Activated CD4-positive, CD25-positive, alpha-beta regulatory T cell treated with anti-CD3 and anti-CD28 coated beads, Interleukin-2, amount 50 U/mL, for 24 hours (primary cell): ENCODE measurements at regions not wholly inside any gene's neighbourhood (a gene's known extent, or its start where the extent isn't known, plus 50 kb on each side); places are given as distances from the start of the nearest gene placed in this dataset.
"Not testable (repeated sequence)": the region's sequence is repeated elsewhere in the genome, so short reads cannot be mapped to it uniquely, and the experiment has no call there.

Experiments
- ATAC-seq, 2 donors: fragments of 150-1000 bp; cut with Tn5 transposase; one replicate each; pipeline ENCODE4 v1.10.0; 2021; ENCODE audit warnings: mild to moderate bottlenecking in 1 of 2, moderate library complexity in 1 of 2

DNA sequence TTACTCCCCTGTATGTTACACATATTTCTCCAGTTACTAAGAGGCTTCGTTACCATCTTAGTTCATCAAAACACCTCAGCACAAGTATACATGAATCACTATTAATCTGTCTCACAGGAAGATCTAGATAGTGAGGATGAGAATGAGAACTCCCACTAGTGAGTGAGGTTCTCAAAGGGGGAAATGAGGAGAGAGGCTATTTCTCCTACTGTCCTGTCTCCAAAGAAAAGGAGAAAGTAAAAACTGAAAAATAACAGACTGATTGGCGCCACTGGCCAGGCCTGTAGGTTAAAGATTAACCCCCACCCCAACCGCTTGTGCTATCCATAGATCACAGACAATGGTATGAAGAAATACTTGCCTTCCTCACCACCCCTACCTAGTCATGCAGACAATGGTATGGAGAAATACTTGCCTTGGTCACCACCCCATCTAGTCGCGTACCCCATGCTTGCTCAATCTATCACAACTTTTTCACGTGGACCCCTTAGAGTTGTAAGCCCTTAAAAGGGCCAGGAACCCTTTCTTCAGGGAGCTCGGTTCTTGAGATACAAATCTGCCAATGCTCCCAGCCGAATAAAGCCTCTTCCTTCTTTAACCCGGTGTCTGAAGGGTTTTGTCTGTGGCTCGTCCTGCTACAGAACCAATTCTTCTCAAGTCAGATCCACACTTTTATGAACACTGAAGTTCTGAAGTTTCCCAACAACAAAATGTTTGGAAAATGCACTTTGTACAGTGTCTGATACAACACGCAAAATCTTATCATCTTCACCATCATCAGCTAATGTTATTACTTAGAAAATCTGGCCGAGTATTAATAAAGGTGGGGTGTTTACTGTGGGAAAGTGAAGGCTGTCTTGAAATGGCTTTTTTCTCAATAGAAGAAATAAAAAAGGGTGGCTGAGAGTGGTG, 598.1 kb downstream of the UQCRFS1 start:
- no peak for ATAC-seq

DNA sequence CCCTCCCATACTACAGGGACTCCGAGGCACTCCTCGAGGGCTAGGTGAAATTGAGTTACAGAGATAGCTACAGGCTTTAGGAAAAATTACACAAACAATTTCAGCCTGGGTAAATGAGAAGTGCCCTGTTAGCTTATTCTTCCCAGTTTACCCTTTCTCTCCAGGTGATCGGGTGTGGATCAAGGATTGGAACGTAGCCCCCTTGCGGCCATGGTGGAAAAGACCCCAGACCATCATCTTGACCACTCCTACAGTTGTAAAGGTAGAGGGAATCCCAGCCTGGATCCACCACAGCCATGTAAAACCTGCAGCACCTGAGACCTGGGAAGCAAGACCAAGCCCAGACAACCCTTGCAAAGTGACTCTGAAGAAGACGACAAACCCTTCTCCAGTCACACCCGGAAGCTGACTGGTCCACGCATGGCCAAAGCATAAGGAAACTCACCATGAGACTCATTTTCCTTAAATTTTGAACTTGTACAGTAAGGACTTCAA, 600.6 kb downstream of the UQCRFS1 start:
- no peak for ATAC-seq

DNA sequence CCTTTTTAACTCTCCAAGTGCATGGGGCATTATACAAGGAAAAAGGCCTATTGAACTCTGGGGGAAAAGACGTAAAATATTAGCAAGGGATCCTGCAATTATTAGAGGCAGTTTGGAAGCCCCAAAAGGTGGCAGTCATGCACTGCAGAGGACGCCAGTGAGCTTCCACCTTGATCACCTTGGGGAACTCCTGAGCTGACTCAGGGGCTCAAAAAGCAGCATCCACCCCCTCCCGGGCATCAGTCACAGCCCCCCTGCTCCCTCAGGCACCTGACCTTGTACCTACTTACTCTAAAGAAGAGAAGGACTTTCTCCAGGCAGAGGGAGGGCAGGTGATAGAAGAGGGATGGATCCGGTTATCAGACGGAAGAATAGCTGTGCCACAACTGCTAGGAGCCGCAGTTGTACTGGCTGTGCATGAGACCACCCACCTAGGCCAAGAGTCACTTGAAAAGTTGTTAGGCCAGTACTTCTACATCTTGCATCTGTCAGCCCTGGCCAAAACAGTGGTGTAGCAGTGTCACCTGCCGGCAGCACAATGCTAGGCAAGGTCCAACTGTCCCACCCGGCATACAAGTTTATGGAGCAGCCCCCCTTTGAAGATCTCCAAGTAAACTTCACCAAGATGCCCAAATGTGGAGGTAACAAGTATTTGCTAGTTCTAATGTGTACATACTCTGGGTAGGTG, 601.6 kb downstream of the UQCRFS1 start:
- ATAC-seq: not testable (repeated sequence)

DNA sequence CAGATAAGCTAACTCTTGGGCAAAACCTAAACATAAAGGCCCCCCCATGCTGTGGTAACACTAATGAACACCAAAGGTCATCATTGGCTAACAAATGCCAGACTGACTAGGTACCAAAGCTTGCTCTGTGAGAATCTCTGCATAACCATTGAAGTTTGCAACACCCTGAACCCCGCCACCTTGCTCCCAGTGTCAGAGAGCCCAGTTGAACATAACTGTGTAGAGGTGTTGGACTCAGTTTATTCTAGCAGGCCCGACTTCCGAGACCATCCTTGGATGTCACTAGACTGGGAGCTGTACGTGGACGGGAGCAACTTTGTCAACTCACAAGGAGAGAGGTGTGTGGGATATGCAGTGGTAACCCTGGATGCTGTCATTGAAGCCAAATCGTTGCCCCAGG, 602.2 kb downstream of the UQCRFS1 start:
- ATAC-seq: no peak

DNA sequence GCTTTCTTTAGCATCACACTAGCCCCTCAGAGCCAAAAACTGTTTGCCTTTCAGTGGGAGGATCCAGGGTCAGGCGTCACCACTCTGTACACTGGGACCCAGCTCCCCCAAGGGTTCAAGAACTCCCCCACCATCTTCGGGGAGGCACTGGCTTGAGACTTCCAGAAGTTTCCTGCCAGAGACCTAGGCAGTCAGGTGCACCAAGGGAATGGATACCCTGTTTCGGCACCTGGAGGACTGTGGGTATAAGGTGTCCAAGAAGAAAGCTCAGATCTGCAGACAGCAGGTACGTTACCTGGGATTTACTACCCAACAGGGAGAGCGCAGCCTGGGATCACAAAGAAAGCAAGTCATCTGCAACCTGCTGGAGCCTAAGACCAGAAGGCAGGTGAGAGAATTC, 603.0 kb downstream of the UQCRFS1 start:
- ATAC-seq: no peak

DNA sequence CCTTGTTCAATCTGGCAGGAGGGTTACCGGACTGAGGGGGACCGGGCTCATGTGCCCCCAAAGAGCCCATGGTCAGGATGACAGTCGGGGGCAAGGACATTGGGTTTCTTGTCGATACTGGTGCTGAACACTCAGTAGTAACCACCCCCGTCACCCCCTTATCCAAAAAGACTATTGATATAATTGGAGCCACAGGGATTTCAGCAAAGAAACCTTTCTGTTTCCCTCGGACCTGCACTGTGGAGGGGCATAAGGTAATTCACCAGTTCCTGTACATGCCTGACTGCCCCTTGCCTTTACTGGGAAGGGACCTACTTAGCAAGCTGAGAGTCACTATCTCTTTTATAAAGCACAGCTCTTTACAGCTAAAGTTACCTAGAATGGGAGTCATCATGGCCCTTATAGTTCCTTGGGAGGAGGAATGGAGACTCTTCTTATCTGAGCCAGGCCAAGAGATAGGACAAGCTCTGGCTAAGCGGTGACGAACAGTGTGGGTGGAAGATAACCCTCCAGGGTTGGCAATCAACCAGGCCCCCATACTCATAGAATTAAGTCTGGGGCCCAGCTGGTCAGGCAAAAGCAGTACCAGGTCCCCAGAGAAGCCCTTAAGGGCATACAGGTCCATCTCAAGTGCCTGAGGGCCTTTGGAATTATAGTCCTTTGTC, 603.7 kb downstream of the UQCRFS1 start:
- ATAC-seq: no peak

DNA sequence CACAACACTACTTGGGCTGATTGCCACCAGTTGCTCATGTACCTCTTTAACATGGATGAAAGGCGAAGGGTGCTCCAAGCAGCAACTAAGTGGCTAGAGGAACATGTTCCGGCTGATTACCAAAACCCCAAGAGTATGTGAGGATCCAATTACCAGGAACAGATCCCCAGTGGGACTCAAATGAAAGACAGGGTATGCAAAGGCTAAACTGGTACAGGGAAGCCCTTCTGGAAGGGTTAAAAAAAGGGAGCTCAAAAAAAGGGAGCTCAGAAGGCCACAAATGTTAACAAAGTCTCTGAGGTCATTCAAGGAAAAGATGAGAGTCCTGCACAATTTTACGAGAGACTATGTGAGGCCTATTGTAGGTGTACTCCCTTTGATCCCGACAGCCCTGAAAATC, 604.7 kb downstream of the UQCRFS1 start:
- ATAC-seq: no peak

DNA sequence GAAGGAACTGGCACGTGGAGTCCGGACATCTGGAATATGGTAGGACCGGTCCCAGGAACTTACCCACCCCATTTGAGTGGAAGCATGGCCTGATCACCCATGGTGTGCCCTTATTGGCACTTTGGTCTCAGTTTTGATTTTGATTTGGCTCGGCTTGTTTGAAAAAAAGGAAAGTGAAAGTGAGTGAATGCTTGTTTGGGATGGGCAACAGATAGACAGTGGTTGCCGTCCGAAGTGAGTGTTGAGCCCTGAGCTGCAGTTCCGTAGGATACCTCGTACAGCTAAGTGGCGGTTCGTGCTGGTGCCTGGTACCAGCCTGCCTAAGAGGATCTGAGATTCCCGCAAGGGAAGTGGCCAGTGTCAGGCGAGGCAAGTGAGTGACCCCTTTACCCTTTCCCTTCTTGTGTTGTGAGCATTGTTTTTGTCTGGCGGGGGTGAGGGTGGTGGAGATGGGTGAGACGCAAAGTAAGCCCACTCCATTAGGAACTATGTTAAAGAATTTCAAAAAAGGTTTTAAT, 605.8 kb downstream of the UQCRFS1 start:
- ATAC-seq: no peak

DNA sequence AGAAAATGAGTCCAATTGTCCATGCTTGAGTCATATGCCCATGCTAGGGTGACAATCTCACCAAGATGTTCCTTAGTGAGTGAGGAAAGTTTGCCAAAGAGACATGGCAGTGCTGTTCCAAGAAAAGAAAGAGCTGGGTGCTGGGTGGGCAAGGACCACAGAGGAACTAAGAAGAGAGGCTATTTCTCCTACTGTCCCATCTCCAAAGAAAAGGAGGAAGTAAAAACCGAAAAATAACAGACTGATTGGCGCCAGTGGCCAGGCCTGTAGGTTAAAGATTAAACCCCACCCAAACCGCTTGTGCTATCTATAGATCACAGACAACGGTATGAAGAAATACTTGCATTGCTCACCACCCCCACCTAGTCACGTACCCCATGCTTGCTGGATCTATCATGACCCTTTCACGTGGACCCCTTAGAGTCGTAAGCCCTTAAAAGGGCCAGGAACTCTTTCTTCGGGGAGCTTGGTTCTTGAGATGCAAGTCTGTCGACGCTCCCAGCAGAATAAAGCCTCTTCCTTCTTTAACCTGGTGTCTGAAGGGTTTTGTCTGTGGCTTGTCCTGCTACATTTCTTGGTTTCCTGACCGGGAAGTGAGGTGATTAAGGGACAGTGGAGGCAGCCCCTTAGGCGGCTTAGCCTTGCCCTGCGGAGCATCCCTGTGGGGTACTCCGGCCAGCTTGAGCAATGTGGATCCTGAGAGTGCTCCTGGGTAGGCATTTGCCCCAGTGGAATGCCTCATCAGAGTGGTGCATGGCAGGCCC, 606.5 kb downstream of the UQCRFS1 start:
- no peak for ATAC-seq

DNA sequence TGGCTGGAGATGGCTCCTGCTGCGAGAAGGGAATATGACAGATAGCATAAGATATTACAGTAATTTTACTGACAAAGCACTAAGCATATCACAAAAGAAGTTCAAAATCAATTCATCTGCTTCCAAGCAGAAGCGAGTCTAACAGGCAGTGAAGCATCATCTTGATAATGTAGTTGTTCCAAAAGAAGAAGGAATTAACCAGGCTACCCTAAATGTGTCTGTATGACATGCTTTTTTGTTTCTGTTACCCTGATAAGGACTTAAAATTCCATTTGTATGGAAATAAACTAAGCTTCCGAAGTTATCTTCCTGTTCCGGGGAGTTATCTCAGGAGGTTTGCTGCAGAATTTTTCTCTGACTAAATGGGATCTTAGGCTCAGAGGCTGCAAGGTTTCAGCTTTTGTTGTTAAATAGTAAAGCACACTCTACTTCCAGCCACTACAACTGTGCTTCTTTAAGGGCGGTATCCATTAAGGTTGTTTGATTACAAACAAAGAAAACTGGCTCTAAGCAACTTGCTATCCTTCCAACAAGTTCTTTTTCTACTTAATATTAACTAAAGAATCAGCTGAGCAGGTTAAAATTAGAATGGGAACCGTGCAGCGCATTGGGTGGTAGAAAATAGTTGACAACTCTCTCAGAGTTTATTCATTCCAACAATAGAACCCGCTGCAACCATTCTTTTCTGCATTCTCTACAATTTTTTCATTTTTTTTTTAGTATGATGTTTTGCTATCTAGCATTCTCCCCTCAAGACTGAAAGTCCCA, 607.3 kb downstream of the UQCRFS1 start:
- ATAC-seq: no peak

DNA sequence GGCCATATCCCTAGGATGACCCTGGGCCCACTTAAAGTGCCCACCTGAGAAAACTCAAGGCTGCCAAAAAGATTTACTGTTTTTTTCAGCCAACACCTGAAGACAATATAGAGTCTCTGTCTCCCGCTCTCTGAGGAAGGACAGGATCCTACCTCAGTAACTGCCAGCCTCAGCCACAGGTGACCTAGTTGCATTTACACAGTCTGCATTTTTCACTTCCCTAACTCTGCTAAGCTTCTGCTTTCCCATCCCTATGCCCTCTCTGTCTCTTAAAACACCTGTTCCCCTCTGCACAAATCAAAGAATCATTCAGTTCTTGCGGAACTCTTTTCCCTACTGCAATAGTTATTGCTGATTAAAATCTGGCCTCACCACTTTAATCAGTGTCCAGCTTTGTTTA, 609.5 kb downstream of the UQCRFS1 start:
- ATAC-seq: no peak

DNA sequence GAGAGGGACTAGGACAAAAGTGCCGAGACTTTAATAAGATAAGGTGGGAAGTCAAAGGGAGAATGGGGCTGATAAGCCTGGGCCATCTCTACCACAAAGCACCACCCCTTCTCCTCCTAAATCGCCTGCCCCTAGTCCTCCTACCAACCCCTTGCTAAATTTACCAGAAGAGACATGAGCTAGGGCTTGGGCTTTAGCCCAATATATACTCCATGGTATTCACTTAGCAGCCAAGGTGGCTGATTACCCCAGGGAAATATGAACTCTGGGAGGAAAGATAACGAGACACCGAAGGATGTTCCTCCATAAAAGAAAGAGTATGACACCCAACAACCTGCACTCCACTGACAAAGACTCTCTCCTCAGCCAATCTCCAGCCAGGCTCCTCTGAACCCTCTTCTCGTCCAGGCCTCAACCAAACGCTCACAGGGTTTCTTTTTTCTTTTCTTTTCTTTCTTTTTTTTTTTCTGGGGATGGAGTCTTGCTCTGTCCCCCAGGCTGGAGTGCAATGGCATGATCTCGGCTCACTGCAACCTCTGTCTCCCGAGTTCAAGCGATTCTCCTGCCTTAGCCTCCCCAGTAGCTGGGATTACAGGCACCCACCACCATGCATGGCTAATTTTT, 610.2 kb downstream of the UQCRFS1 start:
- ATAC-seq: no peak

DNA sequence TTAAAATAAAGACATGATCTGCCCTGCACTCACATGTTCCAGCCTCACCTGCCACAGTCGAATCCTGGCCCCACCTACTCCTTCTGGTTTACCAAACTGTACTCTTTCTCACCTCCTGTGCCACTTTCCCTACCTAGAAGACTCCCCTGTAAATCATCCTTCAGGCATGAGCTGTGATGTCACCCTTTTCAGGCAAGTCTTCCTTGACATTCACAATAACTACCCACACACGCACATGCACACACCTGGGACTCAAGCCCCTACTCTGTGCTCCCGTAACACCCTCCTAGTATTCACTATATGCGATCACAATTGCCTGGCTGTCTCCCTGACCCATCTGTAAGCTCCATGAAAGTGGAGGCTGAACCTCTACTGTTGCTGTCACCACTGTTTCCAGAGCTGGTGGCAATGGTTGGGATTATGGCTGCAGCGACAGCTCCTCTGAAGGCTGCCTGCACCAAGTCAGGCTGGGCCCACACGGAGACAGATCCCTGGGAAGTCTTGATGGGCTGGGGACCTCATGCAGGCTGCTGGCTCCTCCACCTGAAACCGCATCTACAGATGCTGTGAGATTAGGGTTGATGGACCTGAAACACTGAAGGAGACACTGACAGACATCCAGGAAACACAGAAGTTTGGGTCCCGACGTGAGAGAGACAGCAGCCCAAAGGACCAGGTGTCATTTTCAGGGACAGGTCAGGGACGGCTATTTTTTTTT, 611.1 kb downstream of the UQCRFS1 start:
- ATAC-seq: no peak

DNA sequence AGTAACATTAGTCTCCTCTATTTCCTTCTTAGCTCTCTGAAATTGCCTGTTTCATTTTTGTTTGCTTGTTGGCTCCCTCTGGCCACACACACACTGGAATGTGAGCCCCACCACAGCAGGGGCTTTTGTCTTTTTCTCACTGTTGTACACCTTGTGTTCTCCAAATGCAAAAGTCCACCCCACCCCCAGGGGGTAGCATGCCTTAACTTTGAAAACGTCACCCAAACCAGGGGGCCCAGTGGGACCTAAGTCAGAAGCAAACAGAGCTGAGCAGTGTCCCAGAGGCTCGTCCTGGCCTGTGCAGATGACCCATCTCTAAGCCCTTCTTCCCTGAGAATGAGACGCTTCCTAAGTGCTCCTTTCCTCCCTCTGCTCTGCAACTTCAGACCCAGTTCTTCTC, 614.1 kb downstream of the UQCRFS1 start:
- ATAC-seq: no peak

DNA sequence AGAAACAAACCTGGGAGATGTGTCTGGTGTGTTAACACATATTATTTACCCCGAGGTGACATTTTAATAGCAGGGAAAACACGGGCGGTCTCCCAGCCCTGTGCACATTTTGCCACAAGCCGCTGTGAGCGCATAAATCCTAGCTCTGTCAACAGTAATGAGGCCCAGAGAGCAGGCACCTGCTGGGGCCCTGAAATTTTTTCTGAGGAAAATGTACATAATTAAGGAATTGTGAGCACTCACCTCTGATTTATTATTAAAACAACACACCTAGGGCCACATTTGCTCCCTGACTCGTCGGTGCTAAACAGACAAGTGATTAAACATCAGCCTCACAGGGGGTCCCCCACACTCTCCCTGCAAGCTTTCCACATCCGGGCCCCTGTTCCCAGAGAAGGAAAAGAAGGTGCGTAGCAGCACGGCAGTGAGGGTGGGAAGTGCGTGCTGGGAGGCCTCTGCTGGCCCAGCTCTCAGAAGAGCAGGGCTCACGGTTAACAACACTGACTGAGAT, 616.3 kb downstream of the UQCRFS1 start:
- ATAC-seq: no peak

DNA sequence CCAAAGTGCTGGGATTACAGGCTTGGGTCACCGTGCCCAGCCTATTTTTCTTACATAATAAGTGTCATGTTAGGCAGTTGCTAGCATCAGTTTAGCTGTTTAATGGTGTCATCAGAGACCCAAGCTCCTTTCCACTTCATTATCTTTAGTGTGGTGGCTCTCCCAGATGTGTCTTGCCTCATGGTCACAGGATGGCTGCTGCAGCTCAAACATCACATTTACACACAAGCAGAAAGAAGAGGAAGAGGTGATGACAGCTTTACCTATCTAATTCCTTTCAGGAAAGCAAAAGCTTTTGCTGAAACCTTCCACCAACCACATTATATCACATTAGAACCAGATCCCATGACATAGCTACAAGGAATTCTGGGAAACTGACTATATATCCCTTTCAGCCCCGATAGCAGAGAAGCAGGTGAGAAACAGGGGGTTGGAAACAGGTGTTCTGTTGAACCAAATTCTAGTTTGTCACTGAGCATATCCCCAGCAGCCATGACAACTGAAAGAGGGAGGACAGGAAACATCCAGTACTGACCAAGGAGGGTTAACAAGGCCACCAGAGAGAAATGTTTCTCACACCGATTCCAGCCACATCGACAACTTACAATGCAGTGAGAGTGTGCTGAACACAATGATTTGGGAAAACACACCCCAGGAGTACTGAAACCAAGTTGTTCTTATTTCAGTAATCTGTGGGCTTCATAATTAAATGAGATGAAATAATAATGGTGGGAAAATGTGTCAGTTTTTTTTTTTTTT, 617.0 kb downstream of the UQCRFS1 start:
- ATAC-seq: no peak

DNA sequence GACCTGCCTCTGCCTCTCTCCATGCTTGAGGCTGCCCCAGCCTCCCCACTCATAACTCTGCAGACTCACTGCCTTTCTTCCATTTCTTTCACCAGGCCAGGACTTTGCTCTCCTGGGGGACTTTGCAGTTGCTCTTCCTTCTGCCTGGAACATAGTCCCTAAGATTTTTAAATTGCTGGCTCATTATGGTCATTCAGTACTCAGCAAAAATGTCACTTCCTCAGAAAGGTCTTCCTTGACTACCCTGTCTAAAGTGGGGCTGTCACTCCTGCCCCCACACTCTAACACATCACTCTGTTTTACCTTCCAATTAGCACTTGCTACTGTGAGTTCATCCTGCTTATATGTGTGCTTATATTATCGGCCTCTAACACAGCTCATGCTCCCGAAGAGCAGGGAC, 618.2 kb downstream of the UQCRFS1 start:
- ATAC-seq: no peak

DNA sequence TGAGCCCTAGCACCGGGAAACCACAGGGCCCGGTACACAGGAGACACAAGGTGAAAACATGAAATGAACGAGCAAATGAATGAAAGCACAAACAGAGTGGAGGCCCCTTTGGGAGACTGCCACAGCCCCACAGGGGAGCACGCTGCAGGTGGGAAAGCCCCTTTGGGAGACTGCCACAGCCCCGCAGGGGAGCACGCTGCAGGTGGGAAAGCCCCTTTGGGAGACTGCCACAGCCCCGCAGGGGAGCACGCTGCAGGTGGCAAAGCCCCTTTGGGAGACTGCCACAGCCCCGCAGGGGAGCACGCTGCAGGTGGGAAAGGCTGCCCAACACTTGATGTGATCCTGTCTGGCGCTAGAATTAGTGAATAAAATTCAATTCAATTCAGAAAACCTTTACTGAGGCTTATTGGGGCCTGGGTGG, 623.0 kb downstream of the UQCRFS1 start:
- ATAC-seq: not testable (repeated sequence)

DNA sequence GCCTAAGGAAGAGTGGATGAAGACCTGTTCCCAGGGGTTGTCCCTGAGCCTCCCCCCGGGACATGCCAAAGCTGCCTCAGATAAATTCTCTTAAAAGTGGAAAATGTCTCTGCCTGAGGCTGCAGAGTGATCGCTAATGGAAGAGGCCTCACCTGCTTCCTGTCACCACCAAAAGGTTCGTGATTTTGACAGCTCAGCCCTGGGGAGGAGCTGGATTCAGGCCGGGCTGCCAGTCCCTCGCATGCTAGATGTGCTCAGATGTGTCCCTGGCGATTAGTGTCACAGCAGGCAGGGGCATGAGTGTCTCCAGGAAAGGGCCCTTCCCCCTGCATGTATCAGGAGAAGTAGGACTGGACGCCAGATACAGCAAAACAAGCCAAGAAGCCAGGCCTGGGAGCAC, 626.5 kb downstream of the UQCRFS1 start:
- ATAC-seq: no peak
